Ovary (tissue), 3 donors: ENCODE measurements at regions not wholly inside any gene's neighbourhood (a gene's known extent, or its start where the extent isn't known, plus 50 kb on each side); places are given as distances from the start of the nearest gene placed in this dataset.

Experiments used
- POLR2A ChIP-seq: fragments of 450-650 bp; IDR thresholded peaks from one replicate; pipeline ENCODE4 v1.6.1; 2017; ENCODE audit warnings: antibody characterized with exemption, mild to moderate bottlenecking, moderate library complexity
- TF ChIP-seq, protein P1 (sequence below), 3 donors: fragments of 450-650 bp in 2 of 3; fragments of 200-600 bp in 1 of 3; IDR thresholded peaks; one replicate each; pipeline versions ENCODE4 v1.5.1 to v1.8.0; 2016 to 2022; ENCODE audit warnings: antibody characterized with exemption in 3 of 3, mild to moderate bottlenecking in 1 of 3
- donor health status: DM: no; HTN: no; CAD: no.

DNA sequence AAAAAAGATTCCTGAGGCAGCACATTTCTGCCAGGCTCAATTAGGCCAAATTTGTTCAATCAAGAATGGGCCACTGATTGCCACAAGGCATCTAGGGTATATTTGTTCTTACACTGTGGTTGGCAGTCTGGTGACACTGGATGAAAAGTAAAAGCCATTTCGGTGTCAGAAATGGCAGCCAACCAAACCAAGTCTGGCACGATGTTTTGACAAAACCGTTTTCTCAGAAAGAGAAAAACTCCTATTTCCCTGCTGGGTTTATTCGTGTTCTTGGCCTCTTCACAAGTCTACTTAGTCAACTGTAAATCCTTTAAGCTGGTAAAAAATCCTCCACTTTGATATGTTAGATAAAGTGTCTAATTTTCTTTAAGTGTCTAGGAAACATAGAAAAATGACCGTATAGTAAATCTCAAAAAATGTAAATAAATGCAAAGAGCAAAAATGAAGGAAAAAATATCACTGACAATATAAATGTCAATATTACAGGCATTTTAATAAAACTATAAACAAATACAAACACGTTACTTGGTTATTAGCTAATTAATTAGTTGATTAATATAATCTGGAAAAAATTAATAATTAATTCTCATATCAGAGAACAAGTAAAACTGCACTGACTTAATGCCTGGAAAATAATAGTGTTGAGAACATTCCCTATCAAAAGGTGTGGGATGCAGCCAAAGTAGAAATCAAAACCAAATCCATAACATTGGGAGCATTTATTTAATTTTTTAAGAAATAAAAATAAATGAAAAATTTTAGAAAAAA is 182.0 kb upstream of the ZNF804A start:
- TF ChIP-seq, protein P1, sequence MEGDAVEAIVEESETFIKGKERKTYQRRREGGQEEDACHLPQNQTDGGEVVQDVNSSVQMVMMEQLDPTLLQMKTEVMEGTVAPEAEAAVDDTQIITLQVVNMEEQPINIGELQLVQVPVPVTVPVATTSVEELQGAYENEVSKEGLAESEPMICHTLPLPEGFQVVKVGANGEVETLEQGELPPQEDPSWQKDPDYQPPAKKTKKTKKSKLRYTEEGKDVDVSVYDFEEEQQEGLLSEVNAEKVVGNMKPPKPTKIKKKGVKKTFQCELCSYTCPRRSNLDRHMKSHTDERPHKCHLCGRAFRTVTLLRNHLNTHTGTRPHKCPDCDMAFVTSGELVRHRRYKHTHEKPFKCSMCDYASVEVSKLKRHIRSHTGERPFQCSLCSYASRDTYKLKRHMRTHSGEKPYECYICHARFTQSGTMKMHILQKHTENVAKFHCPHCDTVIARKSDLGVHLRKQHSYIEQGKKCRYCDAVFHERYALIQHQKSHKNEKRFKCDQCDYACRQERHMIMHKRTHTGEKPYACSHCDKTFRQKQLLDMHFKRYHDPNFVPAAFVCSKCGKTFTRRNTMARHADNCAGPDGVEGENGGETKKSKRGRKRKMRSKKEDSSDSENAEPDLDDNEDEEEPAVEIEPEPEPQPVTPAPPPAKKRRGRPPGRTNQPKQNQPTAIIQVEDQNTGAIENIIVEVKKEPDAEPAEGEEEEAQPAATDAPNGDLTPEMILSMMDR (IDR thresholded peaks at IDR 0.05), result no peak
- no peak for TF ChIP-seq POLR2A
